Fibroblast of the aortic adventitia (primary cell): ENCODE measurements at regions not wholly inside any gene's neighbourhood (a gene's known extent, or its start where the extent isn't known, plus 50 kb on each side); places are given as distances from the start of the nearest gene placed in this dataset.

Experiments used
- DNase-seq: peaks from one replicate; pipeline ENCODE4 v3.0.0-alpha.2; 2010; ENCODE audit warnings: low read depth
- H3K4me3 ChIP-seq: 2 replicates; pipeline ENCODE4 v1.5.1; 2011; ENCODE audit warnings: low read depth, mild to moderate bottlenecking, control low read depth, low read length, moderate library complexity
- TF ChIP-seq, protein P1 (sequence below): IDR thresholded peaks from 2 replicates; pipeline ENCODE4 v1.5.1; 2011; ENCODE audit warnings: mild to moderate bottlenecking, low read length, control low read depth, inconsistent platforms; ENCODE audit not compliant: insufficient read depth

DNA sequence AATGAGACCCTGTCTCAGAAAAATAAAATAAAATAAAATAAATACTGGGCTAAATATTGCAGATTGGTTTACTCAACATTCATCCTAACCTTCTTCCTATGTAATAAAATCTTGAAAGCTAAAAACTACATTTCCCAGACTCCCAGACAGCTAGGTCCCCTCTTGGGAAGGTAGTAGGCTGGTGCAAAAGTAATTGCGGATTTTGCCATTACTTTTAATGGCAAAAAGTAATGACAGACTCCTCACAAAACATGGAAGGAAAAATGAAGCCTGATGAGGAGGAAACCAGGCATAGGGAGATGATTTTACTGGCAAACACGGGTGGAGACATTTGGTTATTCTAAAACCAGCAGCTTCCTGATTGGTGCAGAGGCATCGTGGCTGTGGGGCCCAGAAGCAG lies 70.6 kb upstream of the E2F3 start:
- TF ChIP-seq, protein P1, sequence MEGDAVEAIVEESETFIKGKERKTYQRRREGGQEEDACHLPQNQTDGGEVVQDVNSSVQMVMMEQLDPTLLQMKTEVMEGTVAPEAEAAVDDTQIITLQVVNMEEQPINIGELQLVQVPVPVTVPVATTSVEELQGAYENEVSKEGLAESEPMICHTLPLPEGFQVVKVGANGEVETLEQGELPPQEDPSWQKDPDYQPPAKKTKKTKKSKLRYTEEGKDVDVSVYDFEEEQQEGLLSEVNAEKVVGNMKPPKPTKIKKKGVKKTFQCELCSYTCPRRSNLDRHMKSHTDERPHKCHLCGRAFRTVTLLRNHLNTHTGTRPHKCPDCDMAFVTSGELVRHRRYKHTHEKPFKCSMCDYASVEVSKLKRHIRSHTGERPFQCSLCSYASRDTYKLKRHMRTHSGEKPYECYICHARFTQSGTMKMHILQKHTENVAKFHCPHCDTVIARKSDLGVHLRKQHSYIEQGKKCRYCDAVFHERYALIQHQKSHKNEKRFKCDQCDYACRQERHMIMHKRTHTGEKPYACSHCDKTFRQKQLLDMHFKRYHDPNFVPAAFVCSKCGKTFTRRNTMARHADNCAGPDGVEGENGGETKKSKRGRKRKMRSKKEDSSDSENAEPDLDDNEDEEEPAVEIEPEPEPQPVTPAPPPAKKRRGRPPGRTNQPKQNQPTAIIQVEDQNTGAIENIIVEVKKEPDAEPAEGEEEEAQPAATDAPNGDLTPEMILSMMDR, result no peak
- DNase-seq, result no peak

DNA sequence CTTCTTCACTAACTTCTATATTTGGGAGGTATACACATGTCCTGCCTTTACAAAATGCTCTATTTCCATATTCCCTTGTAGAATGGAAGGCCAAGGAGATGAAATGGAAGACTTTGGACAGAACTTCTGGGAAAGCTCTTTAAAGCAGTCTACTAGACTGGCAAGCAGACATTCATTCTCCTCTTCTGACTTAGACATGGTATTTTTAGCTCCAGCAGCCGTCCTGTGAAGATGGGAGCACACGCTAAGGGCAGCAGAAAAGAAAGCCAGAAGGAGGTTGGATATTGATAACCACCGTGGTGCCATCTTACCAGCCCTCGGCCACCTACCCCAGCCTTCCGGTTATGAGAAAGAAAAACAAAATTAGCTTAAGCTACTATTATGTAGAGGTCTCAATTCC lies 70.1 kb upstream of the E2F3 start:
- TF ChIP-seq, protein P1, result no peak
- H3K4me3 ChIP-seq, result no peak overlapping the region
- DNase-seq, result no peak

More for the DNA sequence above, 70.6 kb upstream of the E2F3 start:
- H3K4me3 ChIP-seq, result no peak overlapping the region

DNA sequence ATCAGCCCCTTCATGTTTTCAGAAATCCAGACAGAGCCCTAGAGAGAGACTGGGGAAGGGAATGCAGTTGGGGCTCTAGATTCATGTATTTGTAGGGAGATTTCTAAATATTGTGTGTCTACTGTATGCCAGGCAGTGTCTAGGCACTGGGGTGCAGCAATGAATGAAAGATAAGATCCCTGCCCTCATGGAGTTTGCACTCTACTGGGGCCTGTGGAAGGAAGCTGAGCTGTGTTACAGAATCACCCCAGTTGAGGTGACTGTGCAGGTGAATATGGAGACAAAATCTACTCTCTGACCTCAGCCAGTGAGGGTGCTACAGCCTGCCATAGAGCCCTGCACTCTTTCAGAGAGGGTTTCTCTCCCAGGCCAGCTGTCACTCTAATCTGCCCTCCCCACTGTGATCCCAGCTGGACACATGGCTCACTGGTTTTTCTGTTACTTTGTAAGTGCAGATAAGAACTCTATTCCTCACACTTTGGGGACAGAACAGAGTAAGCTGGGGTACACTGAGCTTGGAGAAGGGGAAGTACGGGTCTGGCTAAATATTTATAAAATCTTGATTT lies 69.2 kb upstream of the E2F3 start:
- TF ChIP-seq, protein P1, result no peak
- DNase-seq, result no peak
- H3K4me3 ChIP-seq, result no peak overlapping the region

DNA sequence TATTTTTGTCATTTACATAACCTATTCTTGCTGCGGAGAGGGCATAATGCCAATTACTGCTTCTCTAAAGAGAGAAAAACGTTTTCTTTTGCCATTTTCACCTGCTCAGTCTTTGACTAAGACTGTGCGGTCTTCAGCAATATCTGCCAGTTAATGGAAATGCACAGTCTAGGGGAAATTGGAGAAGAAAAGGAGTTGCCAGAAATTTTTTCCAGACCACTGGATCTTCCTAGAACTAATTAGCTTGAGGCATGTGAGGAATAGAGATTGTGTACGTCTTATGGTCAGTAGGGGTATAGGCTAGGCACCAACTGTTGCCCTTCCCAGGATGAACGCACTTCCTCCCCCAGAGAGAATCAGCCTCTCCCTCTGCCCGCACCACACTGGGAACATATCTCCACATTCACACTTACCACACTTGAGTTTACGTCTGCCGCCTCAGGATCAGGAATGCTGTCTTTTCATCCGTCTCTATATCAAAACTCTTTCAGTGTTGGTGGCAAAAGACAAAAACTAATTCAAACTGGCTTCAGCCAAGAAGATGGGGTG lies 67.9 kb upstream of the E2F3 start:
- DNase-seq, result no peak
- TF ChIP-seq, protein P1, result no peak
- no peak overlapping the region for H3K4me3 ChIP-seq

DNA sequence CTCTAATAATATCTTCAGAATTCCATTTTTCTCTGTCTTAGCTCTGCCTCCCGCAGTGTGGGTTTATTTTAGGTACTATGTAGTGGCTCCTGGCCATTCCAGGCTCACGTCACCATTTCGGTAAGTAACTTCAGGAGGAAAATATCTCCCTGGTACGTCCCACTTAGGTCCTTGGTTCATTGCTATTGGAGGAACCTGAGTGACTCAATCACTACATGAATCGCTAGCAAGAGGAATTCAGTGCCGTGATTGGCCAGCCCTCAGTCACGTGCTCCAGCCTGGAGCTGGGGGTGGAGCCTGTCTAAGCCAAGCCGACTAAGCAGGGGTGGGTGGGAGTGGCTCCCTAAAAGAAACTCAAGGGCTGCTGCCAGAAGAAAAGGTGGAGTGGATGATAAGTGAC lies 67.3 kb upstream of the E2F3 start:
- TF ChIP-seq, protein P1, result no peak
- H3K4me3 ChIP-seq, result no peak overlapping the region
- no peak for DNase-seq

DNA sequence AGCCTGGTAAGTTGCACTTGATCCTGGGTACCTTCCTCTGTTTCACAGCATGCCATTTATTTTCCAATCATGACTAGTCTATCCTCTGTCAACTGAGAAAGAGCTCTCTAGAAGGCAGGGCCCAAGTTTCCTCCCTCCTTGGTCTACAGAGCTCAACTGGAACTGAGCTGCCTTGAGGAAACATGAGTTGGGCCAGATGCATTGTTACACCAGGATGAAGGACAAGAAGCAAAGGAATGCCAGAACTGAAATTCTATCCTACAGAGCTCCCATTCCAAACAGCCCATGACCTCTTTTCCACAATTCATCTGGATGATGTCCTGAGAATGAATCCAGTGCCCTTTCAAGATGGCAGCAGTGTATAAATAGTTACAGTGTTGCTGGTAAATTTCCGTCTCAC lies 66.7 kb upstream of the E2F3 start:
- DNase-seq, result no peak
- no peak overlapping the region for H3K4me3 ChIP-seq
- TF ChIP-seq, protein P1, result no peak

DNA sequence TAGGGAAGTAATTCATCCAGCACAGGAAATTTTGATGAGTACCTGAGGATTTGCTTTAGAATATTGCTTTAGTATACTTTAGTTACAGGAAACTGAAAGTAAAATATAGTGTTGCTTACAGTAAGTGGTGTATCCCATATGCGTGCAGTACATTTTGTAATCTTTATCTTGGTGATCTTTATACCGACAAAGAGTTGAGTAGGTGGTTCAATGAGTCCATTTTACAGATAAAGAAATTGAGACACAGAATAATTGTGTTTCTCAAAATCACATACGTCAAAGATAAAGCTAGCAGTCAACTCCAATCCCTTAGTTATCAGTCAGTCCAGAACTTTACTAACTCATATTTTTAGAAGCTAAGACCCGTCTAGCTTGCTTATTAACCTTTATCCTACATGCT lies 65.8 kb upstream of the E2F3 start:
- H3K4me3 ChIP-seq, result no peak overlapping the region
- TF ChIP-seq, protein P1, result no peak
- no peak for DNase-seq
